Heart left ventricle (tissue), 16 donors: ENCODE measurements at regions not wholly inside any gene's neighbourhood (a gene's known extent, or its start where the extent isn't known, plus 50 kb on each side); places are given as distances from the start of the nearest gene placed in this dataset.

ENCODE experiments used
- ATAC-seq, 4 donors: fragments of 200-7000 bp; cut with Tn5 transposase; one replicate each; pipeline ENCODE4 v1.9.1; 2020 to 2022; ENCODE audit warnings: moderate library complexity in 4 of 4, mild to moderate bottlenecking in 3 of 4, moderate number of reproducible peaks in 1 of 4
- DNase-seq, 5 donors: peaks; one replicate each; pipeline ENCODE4 v3.0.0-alpha.2; 2020
- H3K27ac ChIP-seq, 12 donors: fragments of 200-600 bp; sonication (generic) in 4 of 12; one replicate each; pipeline versions ENCODE4 v1.5.0 to v1.8.0; 2016 to 2022; ENCODE audit warnings: mild to moderate bottlenecking in 2 of 12
- H3K27me3 ChIP-seq, 9 donors: fragments of 200-600 bp; sonication (generic) in 2 of 9; one replicate each; pipeline versions ENCODE4 v1.5.1 to v1.8.0; 2016 to 2022; ENCODE audit warnings: mild to moderate bottlenecking in 3 of 9
- H3K36me3 ChIP-seq, 9 donors: fragments of 200-600 bp; sonication (generic) in 2 of 9; one replicate each; pipeline versions ENCODE4 v1.5.0 to v1.8.0; 2018 to 2022; ENCODE audit warnings: mild to moderate bottlenecking in 2 of 9
- H3K4me1 ChIP-seq, 12 donors: fragments of 200-600 bp; sonication (generic) in 4 of 12; one replicate each; pipeline versions ENCODE4 v1.5.0 to v1.8.0; 2016 to 2022; ENCODE audit warnings: mild to moderate bottlenecking in 3 of 12
- H3K4me3 ChIP-seq, 12 donors: fragments of 200-600 bp; sonication (generic) in 4 of 12; one replicate each; pipeline versions ENCODE4 v1.5.0 to v1.8.0; 2017 to 2022; ENCODE audit warnings: mild to moderate bottlenecking in 9 of 12, moderate library complexity in 4 of 12
- H3K9me3 ChIP-seq, 12 donors: fragments of 200-600 bp; sonication (generic) in 4 of 12; one replicate each; pipeline versions ENCODE4 v1.5.0 to v1.8.0; 2016 to 2022; ENCODE audit warnings: mild to moderate bottlenecking in 1 of 12
- POLR2A ChIP-seq, 2 donors: fragments of 450-650 bp; IDR thresholded peaks; one replicate each; pipeline ENCODE4 v1.6.1; 2017; ENCODE audit warnings: antibody characterized with exemption in 2 of 2, mild to moderate bottlenecking in 2 of 2, moderate library complexity in 2 of 2
- WGBS, 4 donors: extraction: QIAGEN DNeasy Blood & Tissue Kit in 2 of 4; methylation state at CpG; one replicate each; pipeline versions ENCODE4 v1.1.5 to v1.1.7; 2013 to 2018; 5-methylcytosine and 5-hydroxymethylcytosine counted together
- intact Hi-C, 10 donors: fragments of 100-400 bp; cut with DNase I; formaldehyde crosslinking; loops; one replicate each; pipeline versions ENCODE4 v1.11.1 to v1.14.2; 2022
- TF ChIP-seq, protein P1 (sequence below), 12 donors: fragments of 200-600 bp; sonication (generic) in 4 of 12; IDR thresholded peaks; one replicate each; pipeline versions ENCODE4 v1.5.0 to v1.8.0; 2018 to 2022; ENCODE audit warnings: antibody characterized with exemption in 12 of 12, mild to moderate bottlenecking in 5 of 12
- donor health status: ischemic (EF 13 %, LVEDD 7.1; RV severe dilation, severe dysfunction).
- donor health status: healthy with polysubstance abuse.
- donor health status: DM: no; HTN: yes; CAD: no.
- donor health status: DM: no; HTN: no; CAD: no.
- donor health status: ischemic (EF 25% LVEDD 6.9; RV normal size, moderate dysfunction).
- donor health status: ischemic (EF 25% LVEDD 5.7; RV mildly dilated, moderate dysfunction).
- donor health status: healthy.
- donor health status: DM: yes; HTN: yes; CAD: no.
- donor health status: ischemic (EF 35%, LVEDD 5.7; RV mildly dilated, moderate dysfunction).
- donor health status: nonischemic (EF 11% LVEDD 7.7; RV severe dilation, severe dysfunction).
- donor health status: DM: yes; HTN: yes; CAD: no.
- donor health status: PGD.
- donor health status: ischemic (EF 29% LVEDD 5.4; RV normal size, mild dysfunction).
- donor health status: nonischemic (EF 23%, LVEDD 6.1; RV moderate dilation, normal function).

DNA sequence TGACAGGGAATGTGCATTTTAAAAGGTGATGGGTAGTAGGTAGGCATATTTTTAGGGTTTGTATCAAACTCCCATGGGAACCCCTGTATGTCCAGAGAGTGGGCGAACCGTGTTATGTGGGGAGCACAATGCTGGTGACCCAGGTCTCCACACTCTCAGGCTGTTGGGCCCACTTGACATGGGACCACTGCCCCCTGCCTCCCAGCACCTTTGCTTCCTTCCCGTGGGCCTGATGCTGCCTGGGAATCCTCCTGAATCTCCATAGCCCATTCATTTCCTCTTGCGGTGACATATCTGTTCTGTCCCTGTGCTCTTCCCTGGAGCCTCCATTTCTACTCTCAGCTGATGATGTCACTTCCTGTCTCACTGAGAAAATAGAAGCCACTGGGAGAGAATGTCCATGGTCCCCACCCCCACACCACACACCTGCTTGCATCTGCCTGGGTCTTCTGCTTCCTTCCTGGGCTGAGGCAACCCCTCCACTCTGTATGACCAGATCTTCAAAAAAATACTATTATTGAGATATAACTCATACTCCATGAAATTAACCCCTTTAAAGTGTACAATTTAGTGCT lies 55.8 kb upstream of the THY1 start:
- 46 to 76% (median 65%) methylated on average over 4 of the region's 4 CpGs for WGBS, 4 donors
- ATAC-seq (no peak), DNase-seq (no peak)
- peaks cover 0 to 9% (median 2%) of the 10 kb centered on the region in 12 donors for H3K4me1 ChIP-seq
- intact Hi-C loops: loop anchor here in 8 of 10 donors (5.0 to 10.0 kb wide), 6 partner anchors 94 to 331 kb away; partner anchors contain the start of genes USP2 (in 4 of the 8), CBL (in 2 of the 8) and ABCG4 (in 1 of the 8)
- peaks cover 0 to 6% (median 0%) of the 10 kb centered on the region in 9 donors for H3K27me3 ChIP-seq
- no peaks in the 10 kb centered on the region for H3K36me3 ChIP-seq
- TF ChIP-seq POLR2A (IDR thresholded peaks at IDR 0.05): no peak
- TF ChIP-seq, protein P1, sequence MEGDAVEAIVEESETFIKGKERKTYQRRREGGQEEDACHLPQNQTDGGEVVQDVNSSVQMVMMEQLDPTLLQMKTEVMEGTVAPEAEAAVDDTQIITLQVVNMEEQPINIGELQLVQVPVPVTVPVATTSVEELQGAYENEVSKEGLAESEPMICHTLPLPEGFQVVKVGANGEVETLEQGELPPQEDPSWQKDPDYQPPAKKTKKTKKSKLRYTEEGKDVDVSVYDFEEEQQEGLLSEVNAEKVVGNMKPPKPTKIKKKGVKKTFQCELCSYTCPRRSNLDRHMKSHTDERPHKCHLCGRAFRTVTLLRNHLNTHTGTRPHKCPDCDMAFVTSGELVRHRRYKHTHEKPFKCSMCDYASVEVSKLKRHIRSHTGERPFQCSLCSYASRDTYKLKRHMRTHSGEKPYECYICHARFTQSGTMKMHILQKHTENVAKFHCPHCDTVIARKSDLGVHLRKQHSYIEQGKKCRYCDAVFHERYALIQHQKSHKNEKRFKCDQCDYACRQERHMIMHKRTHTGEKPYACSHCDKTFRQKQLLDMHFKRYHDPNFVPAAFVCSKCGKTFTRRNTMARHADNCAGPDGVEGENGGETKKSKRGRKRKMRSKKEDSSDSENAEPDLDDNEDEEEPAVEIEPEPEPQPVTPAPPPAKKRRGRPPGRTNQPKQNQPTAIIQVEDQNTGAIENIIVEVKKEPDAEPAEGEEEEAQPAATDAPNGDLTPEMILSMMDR (IDR thresholded peaks at IDR 0.05): no peak
- no peak overlapping the region for H3K27ac ChIP-seq
- no peaks in the 10 kb centered on the region for H3K9me3 ChIP-seq
- no peak overlapping the region for H3K4me3 ChIP-seq

GRCh38 chr11:119476666-119477331 lies 53.8 kb upstream of the THY1 start:
- intact Hi-C loops: loop anchor here in 8 of 10 donors (5.0 to 10.0 kb wide), 6 partner anchors 92 to 329 kb away; partner anchors contain the start of genes USP2 (in 4 of the 8), CBL (in 2 of the 8) and ABCG4 (in 1 of the 8)
- H3K27me3 ChIP-seq: peaks cover 0 to 6% (median 0%) of the 10 kb centered on the region in 9 donors
- no peak for ATAC-seq
- H3K4me1 ChIP-seq: peaks cover 0 to 9% (median 2%) of the 10 kb centered on the region in 12 donors
- DNase-seq: no peak
- 71 to 84% (median 77%) methylated on average over 10 of the region's 10 CpGs for WGBS, 4 donors
- H3K4me3 ChIP-seq: no peak overlapping the region
- H3K9me3 ChIP-seq: no peaks in the 10 kb centered on the region
- TF ChIP-seq, protein P1 (IDR thresholded peaks at IDR 0.05): no peak
- TF ChIP-seq POLR2A (IDR thresholded peaks at IDR 0.05): no peak
- no peak overlapping the region for H3K27ac ChIP-seq
- no peaks in the 10 kb centered on the region for H3K36me3 ChIP-seq

DNA sequence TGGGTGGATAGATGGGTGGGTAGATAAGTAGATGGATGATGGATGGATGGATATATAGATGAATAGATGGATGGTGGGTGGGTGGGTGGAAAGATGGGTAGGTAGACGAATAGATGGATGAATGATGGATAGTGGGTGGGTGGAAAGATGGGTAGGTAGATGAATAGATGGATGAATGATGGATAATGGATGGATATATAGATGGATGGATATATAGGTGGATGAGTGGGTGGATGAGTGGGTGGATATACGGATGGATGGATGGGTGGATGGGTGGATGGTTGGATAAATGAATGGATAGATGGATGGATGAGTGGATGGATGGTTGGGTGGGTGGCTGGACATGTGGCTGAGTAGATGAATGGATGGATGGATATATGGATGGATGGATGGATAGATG lies 53.1 kb upstream of the THY1 start:
- H3K9me3 ChIP-seq: no peaks in the 10 kb centered on the region
- no peak overlapping the region for H3K4me3 ChIP-seq
- TF ChIP-seq, protein P1 (IDR thresholded peaks at IDR 0.05): no peak
- no peak for TF ChIP-seq POLR2A (IDR thresholded peaks at IDR 0.05)
- no peak overlapping the region for H3K27ac ChIP-seq
- H3K27me3 ChIP-seq: peaks cover 0 to 6% (median 0%) of the 10 kb centered on the region in 9 donors
- peaks cover 0 to 3% (median 0%) of the 10 kb centered on the region in 12 donors for H3K4me1 ChIP-seq
- ATAC-seq (no peak), DNase-seq (no peak)
- 83 to 86% (median 85%) methylated on average over 2 of the region's 2 CpGs for WGBS, 4 donors
- H3K36me3 ChIP-seq: no peaks in the 10 kb centered on the region
- intact Hi-C loops: loop anchor here in 8 of 10 donors (5.0 to 10.0 kb wide), 6 partner anchors 91 to 329 kb away; partner anchors contain the start of genes USP2 (in 4 of the 8), CBL (in 2 of the 8) and ABCG4 (in 1 of the 8)
